Activated T-helper 2 cell treated with anti-CD3 and anti-CD28 coated beads, Interferon-gamma antibody, Interleukin-2, Interleukin-4, amounts not matched to agents 10 μg/mL and 5 μg/mL and 100 μg/mL, durations not matched to agents 14 hours and 24 hours and 36 hours (primary cell): ENCODE measurements at regions not wholly inside any gene's neighbourhood (a gene's known extent, or its start where the extent isn't known, plus 50 kb on each side); places are given as distances from the start of the nearest gene placed in this dataset.

Source experiments
- DNase-seq: peaks from one replicate; pipeline ENCODE4 v3.0.0; 2021; ENCODE audit warnings: low spot score
- H3K27ac Mint-ChIP-seq: one replicate; pipeline ENCODE4 v1.8.0; 2021; ENCODE audit warnings: mixed read lengths
- H3K27me3 Mint-ChIP-seq: one replicate; pipeline ENCODE4 v1.8.0; 2021; ENCODE audit warnings: low read depth, mixed read lengths
- H3K36me3 Mint-ChIP-seq: one replicate; pipeline ENCODE4 v1.8.0; 2021; ENCODE audit warnings: low read depth, mixed read lengths
- H3K4me1 Mint-ChIP-seq: one replicate; pipeline ENCODE4 v1.8.0; 2021; ENCODE audit warnings: low read depth, mixed read lengths
- H3K4me3 Mint-ChIP-seq: one replicate; pipeline ENCODE4 v1.8.0; 2021; ENCODE audit warnings: low read depth, mild to moderate bottlenecking, moderate library complexity, mixed read lengths
- H3K9me3 Mint-ChIP-seq: one replicate; pipeline ENCODE4 v1.8.0; 2021; ENCODE audit warnings: mixed read lengths
- intact Hi-C: fragments of 100-400 bp; cut with micrococcal nuclease; formaldehyde crosslinking; loops from one replicate; pipeline ENCODE4 v1.15.1; 2023

DNA sequence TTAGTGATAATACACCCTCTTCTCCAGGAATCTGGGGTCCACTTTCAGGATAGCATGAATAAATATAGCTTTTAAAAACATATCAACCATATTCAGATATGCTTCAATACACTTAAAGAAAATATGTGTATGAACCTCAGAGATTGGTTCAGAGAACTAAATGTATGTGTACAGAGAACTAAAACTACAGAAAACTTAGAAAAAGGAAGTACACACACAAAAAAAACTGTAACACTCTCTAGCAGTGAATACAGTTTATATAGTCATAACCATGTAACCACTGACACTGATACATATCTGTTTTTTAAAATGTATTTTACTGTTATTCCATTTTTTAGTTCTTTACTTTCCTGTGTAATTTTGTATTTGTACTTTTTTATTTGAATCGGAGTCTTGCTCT lies 365.2 kb downstream of the RPS4Y2 start:
- intact Hi-C loops: no loop called here
- H3K4me3 Mint-ChIP-seq: no peak overlapping the region
- H3K4me1 Mint-ChIP-seq: peaks cover 20% of the 10 kb centered on the region
- no peaks in the 10 kb centered on the region for H3K9me3 Mint-ChIP-seq
- no peaks in the 10 kb centered on the region for H3K27me3 Mint-ChIP-seq
- peaks cover 2% of the 10 kb centered on the region for H3K36me3 Mint-ChIP-seq
- no peak for DNase-seq
- H3K27ac Mint-ChIP-seq: no peak overlapping the region

DNA sequence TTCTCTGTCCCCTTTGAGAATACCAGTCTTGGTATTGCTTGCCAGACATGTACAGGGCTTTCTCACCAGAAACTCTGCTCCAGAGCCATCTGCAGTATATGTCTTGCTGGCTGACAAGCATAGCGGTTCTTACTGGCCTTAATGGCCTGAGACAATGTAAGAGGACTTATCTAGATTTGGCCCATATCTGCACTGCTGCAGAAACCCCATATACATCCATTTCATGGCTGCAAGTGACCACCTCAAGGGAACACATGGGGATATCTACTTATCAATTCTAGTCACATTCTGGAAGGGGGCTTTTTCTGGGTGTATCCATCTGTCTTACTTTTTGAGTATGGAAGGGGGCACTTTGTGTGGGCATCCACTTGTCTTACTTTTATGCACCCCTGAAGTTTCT lies 375.5 kb upstream of the RBMY1B start:
- Mint-ChIP-seq H3K4me3 (no peak overlapping the region), H3K36me3 (no peaks in the 10 kb centered on the region), H3K27ac (no peak overlapping the region), H3K4me1 (peaks cover 33% of the 10 kb centered on the region), H3K9me3 (peaks cover 3% of the 10 kb centered on the region), H3K27me3 (no peaks in the 10 kb centered on the region)
- DNase-seq: no peak
- intact Hi-C loops: loop anchor here (5.0 to 10.0 kb wide), 4 partner anchors 51 to 561 kb away; partner anchors contain the start of gene EIF1AY

DNA sequence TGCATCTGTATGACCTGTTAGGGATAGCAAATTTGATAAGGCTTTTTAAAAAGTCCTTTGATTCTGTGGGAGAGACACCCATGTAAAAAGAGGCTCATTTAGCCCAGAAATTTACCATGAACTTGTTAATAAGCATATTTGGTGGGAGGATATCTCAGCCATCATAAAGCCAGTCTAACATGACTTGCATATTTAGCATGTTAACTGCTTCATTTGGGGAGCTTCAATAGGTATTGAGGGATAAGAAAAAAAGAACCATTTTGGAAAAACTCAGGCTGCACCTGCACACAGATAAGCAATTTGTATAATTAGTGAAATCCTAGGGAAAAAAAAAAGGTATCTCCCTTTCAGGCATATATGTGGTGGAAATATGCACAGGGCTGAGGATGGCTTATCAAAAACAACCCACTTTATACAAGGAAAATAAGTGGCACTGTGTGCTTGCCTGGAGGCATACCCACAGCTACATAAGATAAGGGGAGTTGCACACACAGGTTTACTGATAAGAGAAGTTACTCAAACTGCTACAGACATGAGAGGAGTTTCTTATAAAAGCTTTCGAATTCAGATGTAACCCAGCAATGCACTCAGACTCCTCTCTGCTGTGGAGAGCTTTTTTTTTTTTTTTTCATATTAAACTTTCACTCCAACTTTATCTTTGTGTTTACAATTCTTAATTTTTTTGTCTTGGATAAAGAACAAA lies 372.9 kb upstream of the RBMY1B start:
- H3K4me3 Mint-ChIP-seq: peak overlapping the region; percentile 86
- H3K27me3 Mint-ChIP-seq: no peaks in the 10 kb centered on the region
- peaks cover 10% of the 10 kb centered on the region for H3K36me3 Mint-ChIP-seq
- H3K9me3 Mint-ChIP-seq: peaks cover 3% of the 10 kb centered on the region
- intact Hi-C loops: loop anchor here (2.0 to 10.0 kb wide), 6 partner anchors 33 to 563 kb away; partner anchors contain the start of gene EIF1AY
- H3K27ac Mint-ChIP-seq: peak overlapping the region; percentile 78
- peaks cover 44% of the 10 kb centered on the region for H3K4me1 Mint-ChIP-seq
- no peak for DNase-seq

DNA sequence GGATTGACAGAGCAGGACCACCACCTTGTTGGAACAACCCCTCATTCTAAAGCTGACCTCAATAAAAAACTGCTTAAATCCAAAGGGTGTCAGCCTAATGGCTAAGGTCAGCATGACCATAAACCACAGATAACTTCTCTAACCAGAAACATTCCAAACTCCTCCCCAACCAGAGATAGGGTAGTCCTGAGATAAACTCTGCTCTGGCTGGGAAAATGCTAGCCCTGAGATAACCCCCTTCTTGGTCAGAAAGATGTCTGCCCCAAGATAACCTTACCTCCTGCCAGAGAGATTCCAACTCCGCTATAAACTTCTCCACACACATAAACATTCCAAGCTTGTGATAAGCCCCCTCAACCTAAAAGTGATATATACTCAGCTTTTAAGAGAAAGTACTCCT lies 364.8 kb upstream of the RBMY1B start:
- no peak overlapping the region for H3K4me3 Mint-ChIP-seq
- peaks cover 35% of the 10 kb centered on the region for H3K4me1 Mint-ChIP-seq
- no peak for DNase-seq
- no peaks in the 10 kb centered on the region for H3K27me3 Mint-ChIP-seq
- intact Hi-C loops: no loop called here
- H3K9me3 Mint-ChIP-seq: no peaks in the 10 kb centered on the region
- H3K36me3 Mint-ChIP-seq: peaks cover 40% of the 10 kb centered on the region
- no peak overlapping the region for H3K27ac Mint-ChIP-seq

DNA sequence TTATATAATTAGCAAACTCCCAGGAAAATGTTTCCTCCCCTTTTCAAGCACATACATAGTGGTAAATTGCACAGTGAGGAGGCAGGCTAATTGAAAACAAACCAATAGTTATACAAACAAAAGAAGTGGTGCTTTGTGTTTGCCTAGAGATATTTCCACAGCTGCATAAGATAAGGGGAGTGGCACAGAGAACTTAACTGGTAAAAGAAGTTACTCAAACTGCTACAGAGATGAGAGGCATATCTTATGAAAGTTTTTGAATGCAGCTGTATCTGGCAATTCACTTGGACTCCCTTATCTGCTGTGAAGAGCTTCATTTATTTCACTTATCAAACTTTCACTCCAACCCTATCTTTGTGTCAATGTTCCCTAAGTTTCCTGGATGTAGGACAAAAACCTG lies 361.2 kb upstream of the RBMY1B start:
- intact Hi-C loops: loop anchor here (1.0 to 2.0 kb wide), 2 partner anchors 11 to 55 kb away; no protein-coding TSS in a partner anchor
- Mint-ChIP-seq H3K27ac (peak overlapping the region; percentile 49), H3K4me1 (peaks cover 25% of the 10 kb centered on the region), H3K36me3 (peaks cover 66% of the 10 kb centered on the region), H3K4me3 (no peak overlapping the region), H3K9me3 (peaks cover 6% of the 10 kb centered on the region), H3K27me3 (no peaks in the 10 kb centered on the region)
- no peak for DNase-seq

DNA sequence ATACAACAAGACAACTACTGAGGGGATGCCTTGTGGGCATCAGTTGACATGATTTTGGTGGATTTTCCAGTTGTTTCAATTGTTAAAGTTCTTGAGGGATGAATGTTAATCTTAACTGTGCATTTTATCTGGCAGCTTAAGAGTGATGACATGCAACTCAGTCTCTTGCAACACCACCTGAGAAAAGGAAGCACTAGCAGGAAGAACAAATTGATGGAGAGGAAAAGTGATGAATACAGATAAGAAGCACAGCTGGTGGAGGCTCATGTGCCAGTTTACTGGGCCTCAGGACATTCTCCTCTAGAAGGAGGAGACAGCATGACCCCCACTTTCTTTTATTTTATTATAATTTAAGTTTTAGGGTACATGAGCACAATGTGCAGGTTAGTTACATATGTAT lies 341.3 kb upstream of the RBMY1B start:
- peaks cover 11% of the 10 kb centered on the region for H3K9me3 Mint-ChIP-seq
- no peak overlapping the region for H3K27ac Mint-ChIP-seq
- no peak for DNase-seq
- intact Hi-C loops: no loop called here
- no peaks in the 10 kb centered on the region for H3K27me3 Mint-ChIP-seq
- H3K36me3 Mint-ChIP-seq: peaks cover 79% of the 10 kb centered on the region
- H3K4me1 Mint-ChIP-seq: peaks cover 9% of the 10 kb centered on the region
- no peak overlapping the region for H3K4me3 Mint-ChIP-seq

DNA sequence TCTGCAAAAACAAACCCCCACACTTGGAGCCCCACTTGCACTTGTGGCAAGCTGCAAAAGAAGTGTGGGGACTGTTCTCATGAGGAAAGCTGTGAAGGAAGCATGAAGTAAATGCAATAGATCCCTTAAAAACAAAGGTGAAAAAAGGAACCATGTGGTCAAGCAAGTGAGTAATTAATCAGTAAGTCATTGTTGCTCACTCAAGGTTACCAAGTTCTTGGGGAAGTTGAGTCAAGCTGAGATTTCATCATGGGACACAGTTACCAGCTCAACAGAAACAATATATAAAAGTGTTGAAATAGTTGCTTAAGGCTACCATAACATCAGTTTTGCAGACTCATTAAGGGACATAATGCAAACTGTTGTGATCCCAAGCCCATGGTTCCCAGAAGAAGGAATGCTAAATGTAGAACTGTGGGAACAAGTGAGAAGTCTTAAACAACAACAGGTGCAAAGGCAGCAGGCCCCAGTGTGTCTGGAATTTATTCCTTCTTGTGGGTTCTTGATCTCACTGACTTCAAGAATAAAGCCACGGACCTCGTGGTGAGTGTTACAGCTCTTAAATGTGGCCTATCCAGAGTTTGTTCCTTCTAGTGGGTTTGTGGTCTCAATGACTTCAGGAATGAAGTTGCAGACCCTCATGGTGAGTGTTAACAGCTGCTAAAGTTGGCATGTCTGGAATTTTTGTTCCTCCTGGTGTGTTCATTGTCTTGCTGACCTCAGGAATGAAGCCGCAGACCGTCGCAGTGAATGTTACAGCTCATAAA lies 336.3 kb upstream of the RBMY1B start:
- Mint-ChIP-seq H3K27ac (no peak overlapping the region), H3K4me3 (no peak overlapping the region), H3K9me3 (peaks cover 7% of the 10 kb centered on the region), H3K27me3 (no peaks in the 10 kb centered on the region), H3K4me1 (peaks cover 9% of the 10 kb centered on the region), H3K36me3 (peaks cover 61% of the 10 kb centered on the region)
- intact Hi-C loops: no loop called here
- no peak for DNase-seq

DNA sequence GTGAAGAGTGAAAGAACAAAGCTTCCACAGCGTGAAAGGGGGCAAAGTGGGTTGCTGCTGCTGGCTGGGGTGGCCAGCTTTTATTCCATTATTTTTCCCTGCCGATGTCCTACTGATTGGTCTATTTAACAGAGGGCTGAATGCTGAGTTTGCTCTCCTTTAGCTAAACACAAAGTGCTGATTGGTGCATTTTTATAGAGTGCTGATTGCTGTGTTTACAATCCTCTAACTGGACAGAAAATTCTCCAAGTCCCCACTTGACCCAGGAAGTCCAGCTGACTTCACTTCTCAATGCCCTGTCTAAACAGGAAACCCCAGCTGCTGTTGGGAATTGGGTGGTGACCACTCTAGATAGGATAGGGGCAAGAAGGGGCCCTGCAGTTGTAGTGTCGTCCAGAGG lies 335.6 kb upstream of the RBMY1B start:
- Mint-ChIP-seq H3K27me3 (no peaks in the 10 kb centered on the region), H3K9me3 (peaks cover 7% of the 10 kb centered on the region), H3K36me3 (peaks cover 55% of the 10 kb centered on the region), H3K27ac (no peak overlapping the region), H3K4me1 (peaks cover 9% of the 10 kb centered on the region), H3K4me3 (no peak overlapping the region)
- no peak for DNase-seq
- intact Hi-C loops: no loop called here

DNA sequence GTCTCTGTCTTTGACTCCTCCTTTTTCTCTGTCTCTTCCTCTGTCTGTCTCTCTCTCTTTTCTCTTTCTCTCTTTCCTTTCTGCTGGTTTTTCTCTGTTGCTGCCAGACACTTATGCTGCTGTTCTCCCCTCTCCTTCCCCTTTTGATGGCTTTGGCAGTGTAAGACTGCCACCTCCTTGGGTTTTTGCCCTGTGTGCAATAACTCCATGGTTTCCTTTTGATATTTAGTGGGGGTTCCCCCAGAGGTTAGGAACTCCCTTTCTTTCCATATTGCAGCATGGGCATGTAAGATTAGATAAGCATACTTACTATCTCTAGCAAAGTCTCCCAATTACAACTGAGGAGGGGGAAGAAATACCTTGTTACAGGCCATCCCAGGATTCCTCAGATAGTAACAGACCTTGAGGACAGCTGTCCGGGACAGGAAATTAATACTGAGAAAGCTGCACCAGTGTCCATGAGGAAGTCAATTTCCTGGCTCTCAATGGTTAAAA lies 333.8 kb upstream of the RBMY1B start:
- peaks cover 3% of the 10 kb centered on the region for H3K9me3 Mint-ChIP-seq
- no peak overlapping the region for H3K4me3 Mint-ChIP-seq
- no peak for DNase-seq
- peaks cover 13% of the 10 kb centered on the region for H3K4me1 Mint-ChIP-seq
- no peaks in the 10 kb centered on the region for H3K27me3 Mint-ChIP-seq
- peak overlapping the region; percentile 79 for H3K27ac Mint-ChIP-seq
- H3K36me3 Mint-ChIP-seq: peaks cover 36% of the 10 kb centered on the region
- intact Hi-C loops: no loop called here

DNA sequence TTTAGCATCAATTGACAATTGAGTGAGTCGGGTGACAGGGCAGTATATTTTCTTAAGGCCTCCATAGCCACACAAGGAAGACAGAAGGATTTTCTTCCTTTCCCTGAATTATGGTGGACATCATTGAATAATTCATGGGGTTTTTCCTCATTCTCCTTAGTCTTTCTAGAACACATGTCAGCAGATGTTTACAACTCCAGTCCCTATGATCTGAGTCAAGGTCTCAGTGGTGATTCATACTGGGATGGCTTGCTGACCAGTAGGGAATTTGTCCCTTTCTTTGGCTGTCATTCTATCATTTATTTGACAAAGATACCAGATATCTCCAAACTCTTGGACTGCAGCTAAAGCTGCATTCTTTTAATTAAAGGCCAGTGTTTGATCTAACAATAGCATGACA lies 332.9 kb upstream of the RBMY1B start:
- intact Hi-C loops: no loop called here
- Mint-ChIP-seq H3K4me3 (no peak overlapping the region), H3K4me1 (peaks cover 13% of the 10 kb centered on the region), H3K27me3 (no peaks in the 10 kb centered on the region), H3K9me3 (no peaks in the 10 kb centered on the region), H3K27ac (no peak overlapping the region), H3K36me3 (peaks cover 27% of the 10 kb centered on the region)
- DNase-seq: no peak

DNA sequence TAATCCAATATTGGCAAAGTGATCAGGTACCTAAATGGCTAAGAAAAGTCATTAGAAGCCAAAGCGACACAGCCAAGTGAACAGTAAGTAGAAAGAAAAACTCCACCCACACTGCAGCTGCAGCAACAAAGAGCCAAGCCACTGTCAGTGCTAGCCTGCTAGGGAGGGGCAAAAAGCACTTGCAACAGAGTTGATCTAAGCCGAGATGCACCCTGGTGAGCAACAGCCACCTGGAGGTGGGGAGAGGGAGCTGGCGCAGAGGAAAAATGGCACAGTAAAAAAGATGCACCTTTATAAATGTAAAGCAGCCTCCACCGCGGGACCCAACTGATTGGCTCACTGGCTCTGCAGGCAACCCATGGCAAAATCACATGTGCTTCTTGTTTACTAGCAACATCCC lies 330.2 kb upstream of the RBMY1B start:
- Mint-ChIP-seq H3K36me3 (peaks cover 14% of the 10 kb centered on the region), H3K4me1 (peaks cover 23% of the 10 kb centered on the region), H3K4me3 (no peak overlapping the region), H3K27ac (peak overlapping the region; percentile 58), H3K27me3 (no peaks in the 10 kb centered on the region), H3K9me3 (no peaks in the 10 kb centered on the region)
- DNase-seq: peak; percentile 43
- intact Hi-C loops: loop anchor here (5.0 kb wide), 2 partner anchors 61 to 74 kb away; no protein-coding TSS in a partner anchor

DNA sequence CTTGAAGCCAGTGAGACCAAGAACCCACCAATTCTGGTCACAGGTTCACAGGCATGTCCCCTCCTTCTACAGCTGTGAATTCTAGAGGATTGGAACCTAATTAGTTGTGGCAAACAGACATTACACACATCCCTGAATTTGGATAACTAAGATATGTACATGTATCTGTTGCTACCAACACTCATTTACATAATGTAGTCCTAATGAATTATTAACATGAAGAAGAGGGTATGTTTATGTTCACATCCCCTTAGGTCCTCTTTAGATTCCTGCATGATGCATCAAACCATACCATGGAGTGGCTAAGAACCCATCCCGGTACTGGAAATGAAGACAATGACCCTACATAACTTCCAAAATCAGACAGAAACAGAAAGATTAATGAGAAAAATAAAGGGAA lies 326.9 kb upstream of the RBMY1B start:
- H3K4me3 Mint-ChIP-seq: no peak overlapping the region
- intact Hi-C loops: loop anchor here (5.0 kb wide), 2 partner anchors 58 to 77 kb away; no protein-coding TSS in a partner anchor
- no peak for DNase-seq
- H3K9me3 Mint-ChIP-seq: no peaks in the 10 kb centered on the region
- H3K4me1 Mint-ChIP-seq: peaks cover 19% of the 10 kb centered on the region
- no peaks in the 10 kb centered on the region for H3K27me3 Mint-ChIP-seq
- H3K36me3 Mint-ChIP-seq: no peaks in the 10 kb centered on the region
- H3K27ac Mint-ChIP-seq: no peak overlapping the region
